AG04449 (cell line): ENCODE measurements at regions not wholly inside any gene's neighbourhood (a gene's known extent, or its start where the extent isn't known, plus 50 kb on each side); places are given as distances from the start of the nearest gene placed in this dataset.

Experiments
- CTCF ChIA-PET: fragments of 350-600 bp; formaldehyde crosslinking; extraction: SDS; loops from one replicate; lab custom pipeline; 2021; ENCODE audit warnings: antibody characterized with exemption; lab: Yijun Ruan, JAX
- POLR2A ChIA-PET: fragments of 400-600, 350-600 bp; formaldehyde crosslinking; extraction: SDS; loops from one replicate; lab custom pipeline; 2020; ENCODE audit warnings: antibody characterized with exemption, inconsistent platforms; lab: Yijun Ruan, JAX
- DNase-seq: peaks from one replicate; pipeline ENCODE4 v3.0.0-alpha.2; 2010; ENCODE audit warnings: low read depth, low spot score
- H3K4me3 ChIP-seq: 2 replicates; pipeline ENCODE4 v1.5.1; 2011; ENCODE audit warnings: low read depth, mild to moderate bottlenecking, control low read depth, low read length
- TF ChIP-seq, protein P1 (sequence below): IDR thresholded peaks from one replicate; pipeline ENCODE4 v1.5.1; 2011; ENCODE audit warnings: mild to moderate bottlenecking, moderate library complexity, low read length, control low read depth, inconsistent platforms; ENCODE audit not compliant: insufficient read depth; ENCODE audit errors: missing control alignments

DNA sequence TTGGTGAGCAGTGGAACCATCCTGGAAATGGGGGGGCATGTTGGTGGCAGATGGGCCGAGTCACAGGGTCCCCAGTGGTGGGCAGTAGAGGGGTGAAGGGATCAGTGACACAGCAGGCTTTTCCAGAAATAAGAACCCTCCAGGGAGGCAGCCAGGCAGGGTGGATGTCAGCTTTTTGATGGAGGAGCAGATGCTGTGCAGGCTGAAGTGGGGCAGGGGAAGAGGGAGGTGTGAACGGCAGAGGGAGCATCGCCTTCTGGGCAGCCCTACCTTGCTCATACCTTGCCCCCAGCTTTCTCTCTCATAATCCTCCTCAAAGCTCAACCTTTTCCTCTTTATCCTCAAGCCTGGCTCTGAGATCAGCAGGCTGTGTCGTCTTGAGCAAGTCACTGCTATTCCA, 131.8 kb upstream of the IPO9 start:
- no peak for DNase-seq
- POLR2A ChIA-PET: interaction anchor here (0.7 to 1.1 kb wide), 5 partner anchors 12 to 115 kb away, joined by 3 read pairs; no protein-coding TSS in a partner anchor
- TF ChIP-seq, protein P1, sequence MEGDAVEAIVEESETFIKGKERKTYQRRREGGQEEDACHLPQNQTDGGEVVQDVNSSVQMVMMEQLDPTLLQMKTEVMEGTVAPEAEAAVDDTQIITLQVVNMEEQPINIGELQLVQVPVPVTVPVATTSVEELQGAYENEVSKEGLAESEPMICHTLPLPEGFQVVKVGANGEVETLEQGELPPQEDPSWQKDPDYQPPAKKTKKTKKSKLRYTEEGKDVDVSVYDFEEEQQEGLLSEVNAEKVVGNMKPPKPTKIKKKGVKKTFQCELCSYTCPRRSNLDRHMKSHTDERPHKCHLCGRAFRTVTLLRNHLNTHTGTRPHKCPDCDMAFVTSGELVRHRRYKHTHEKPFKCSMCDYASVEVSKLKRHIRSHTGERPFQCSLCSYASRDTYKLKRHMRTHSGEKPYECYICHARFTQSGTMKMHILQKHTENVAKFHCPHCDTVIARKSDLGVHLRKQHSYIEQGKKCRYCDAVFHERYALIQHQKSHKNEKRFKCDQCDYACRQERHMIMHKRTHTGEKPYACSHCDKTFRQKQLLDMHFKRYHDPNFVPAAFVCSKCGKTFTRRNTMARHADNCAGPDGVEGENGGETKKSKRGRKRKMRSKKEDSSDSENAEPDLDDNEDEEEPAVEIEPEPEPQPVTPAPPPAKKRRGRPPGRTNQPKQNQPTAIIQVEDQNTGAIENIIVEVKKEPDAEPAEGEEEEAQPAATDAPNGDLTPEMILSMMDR: no peak
- H3K4me3 ChIP-seq: no peak overlapping the region
- CTCF ChIA-PET: interaction anchor here (0.9 to 5.4 kb wide), 16 partner anchors 10 to 193 kb away, joined by 3 to 44 read pairs (median 3); no protein-coding TSS in a partner anchor

DNA sequence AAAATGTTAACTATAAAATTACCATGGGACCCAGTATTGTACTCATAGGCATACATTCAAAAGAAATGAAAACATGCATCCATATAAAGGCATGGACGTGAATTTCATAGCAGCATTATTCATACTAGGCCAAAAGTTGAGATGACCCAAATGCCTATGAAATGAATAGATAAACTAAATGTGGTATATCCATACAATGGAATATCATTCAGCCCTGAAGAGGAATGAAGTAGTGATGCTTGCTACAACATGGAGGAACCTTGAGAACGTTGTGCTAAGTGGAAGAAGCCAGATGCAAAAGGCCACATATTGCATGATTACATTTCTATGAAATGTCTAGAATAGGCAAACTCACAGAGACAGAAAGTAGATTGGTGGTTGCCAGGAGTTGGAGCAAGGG, 127.1 kb upstream of the IPO9 start:
- no peak for DNase-seq
- TF ChIP-seq, protein P1: no peak
- CTCF ChIA-PET: interaction anchor here (0.7 to 23.8 kb wide), 9 partner anchors 7 to 169 kb away, joined by 3 to 785 read pairs (median 44); no protein-coding TSS in a partner anchor
- POLR2A ChIA-PET: interaction anchor here (0.7 kb wide), 1 partner anchor 9 kb away, joined by 3 read pairs; no protein-coding TSS in a partner anchor
- no peak overlapping the region for H3K4me3 ChIP-seq

DNA sequence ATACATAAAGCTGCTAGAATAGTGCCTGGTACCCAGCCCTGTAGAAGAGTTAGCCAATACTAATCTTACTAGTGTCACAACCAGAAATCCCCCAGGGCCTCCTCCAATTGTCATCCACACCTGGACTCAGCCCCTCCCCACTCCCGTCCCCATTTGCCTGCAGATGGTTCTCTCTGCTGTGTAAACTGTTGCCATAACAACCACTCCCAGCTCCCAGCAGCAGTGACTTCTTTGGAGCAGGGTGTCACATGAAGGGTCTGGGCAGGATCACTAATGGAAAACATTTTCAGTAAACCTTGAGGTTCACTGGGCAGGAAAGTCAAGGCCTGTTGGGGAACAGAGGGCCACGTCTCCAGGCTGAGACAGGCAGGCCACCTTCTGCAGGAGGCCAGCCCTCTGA, 126.0 kb upstream of the IPO9 start:
- CTCF ChIA-PET: interaction anchor here (0.9 to 23.8 kb wide), 24 partner anchors 9 to 189 kb away, joined by 3 to 785 read pairs (median 10); no protein-coding TSS in a partner anchor
- TF ChIP-seq, protein P1: no peak
- POLR2A ChIA-PET: interaction anchor here (0.9 to 1.0 kb wide), 2 partner anchors 11 to 166 kb away, joined by 3 read pairs; no protein-coding TSS in a partner anchor
- DNase-seq: no peak
- H3K4me3 ChIP-seq: no peak overlapping the region

DNA sequence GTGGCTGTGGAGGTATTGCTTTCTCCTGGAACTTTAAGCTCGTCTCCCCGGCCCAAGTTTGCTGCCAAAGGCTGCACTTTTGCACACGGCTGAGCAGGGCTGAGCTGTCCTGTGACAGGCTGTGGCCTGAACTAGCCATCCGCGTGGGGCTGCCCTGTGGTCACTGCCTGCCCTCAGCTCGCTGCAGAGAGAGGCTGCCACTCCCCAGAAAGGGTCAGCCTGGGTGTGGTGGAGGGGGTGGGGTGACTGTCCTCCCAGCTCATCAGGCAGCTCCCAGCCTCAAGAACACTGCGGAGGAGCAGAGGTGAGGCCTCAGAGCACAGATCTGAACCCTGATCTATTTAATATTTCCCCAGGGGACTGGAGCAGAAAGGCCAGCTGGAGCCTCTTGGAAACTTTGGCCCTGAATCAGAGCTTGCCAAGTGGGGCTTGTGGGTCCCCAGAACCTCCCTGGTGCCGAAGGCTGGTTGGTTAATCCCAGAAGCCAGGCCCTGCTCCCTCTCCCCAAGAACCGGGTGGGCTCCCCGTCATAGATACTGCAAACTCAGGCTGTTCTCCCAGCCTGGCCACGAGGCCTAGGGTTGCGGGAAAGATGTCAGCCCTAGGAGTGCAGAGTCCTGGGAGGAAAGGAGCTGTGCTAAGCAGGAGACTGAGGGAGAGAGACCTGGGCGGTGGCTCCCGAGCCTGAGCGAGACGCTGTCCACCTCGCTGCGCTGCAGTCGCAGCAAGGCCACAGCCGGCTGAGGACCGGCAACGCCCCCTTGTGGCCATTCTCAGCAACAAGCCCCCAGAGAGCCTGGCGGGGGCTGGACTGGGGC, 125.1 kb upstream of the IPO9 start:
- TF ChIP-seq, protein P1: peak; percentile 94
- H3K4me3 ChIP-seq: no peak overlapping the region
- POLR2A ChIA-PET: interaction anchor here (0.6 to 1.0 kb wide), 5 partner anchors 10 to 167 kb away, joined by 3 to 4 read pairs (median 3); no protein-coding TSS in a partner anchor
- CTCF ChIA-PET: interaction anchor here (0.7 to 23.8 kb wide), 40 partner anchors 9 to 190 kb away, joined by 3 to 785 read pairs (median 7); no protein-coding TSS in a partner anchor
- no peak for DNase-seq

DNA sequence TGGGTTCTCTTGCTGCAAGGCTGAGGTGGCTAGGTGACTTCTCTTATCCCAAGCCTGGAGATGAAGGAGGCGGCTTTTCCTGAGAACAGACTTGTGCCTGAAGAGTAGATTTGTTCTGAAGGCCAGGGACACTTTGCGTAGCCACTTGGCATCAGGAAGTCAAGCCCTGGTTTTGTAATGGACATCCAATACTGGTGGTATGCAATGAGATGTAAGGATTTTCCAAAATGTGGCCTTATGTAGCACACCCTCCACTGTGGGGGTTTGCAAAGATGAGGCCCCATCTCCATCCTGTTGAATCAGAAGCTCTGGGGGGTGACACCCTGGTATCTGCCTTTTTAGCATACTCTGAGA, 124.5 kb upstream of the IPO9 start:
- no peak overlapping the region for H3K4me3 ChIP-seq
- TF ChIP-seq, protein P1: no peak
- CTCF ChIA-PET: interaction anchor here (0.7 to 23.8 kb wide), 42 partner anchors 10 to 191 kb away, joined by 3 to 785 read pairs (median 7); no protein-coding TSS in a partner anchor
- no peak for DNase-seq
- POLR2A ChIA-PET: interaction anchor here (0.6 to 1.0 kb wide), 2 partner anchors 54 to 141 kb away, joined by 3 to 4 read pairs; no protein-coding TSS in a partner anchor

DNA sequence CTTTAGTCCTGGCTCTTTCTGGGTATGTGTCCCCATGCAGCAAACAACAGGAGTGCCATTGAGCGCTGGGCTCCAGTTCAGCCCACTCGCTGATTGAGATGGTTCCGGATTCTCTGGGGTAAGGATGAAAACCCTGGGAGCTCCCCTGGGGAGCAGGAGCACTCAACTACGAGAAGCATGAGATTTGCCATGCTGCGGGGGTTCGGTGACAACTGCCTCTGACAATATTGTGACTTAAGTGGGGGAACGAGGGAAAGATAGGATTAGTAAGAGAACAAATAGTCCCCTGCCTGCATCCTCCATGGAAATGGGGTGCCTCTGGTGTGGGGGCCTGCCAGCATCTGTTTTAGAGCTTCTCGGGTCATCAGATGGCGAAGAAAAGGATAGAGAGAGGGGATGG, 123.6 kb upstream of the IPO9 start:
- DNase-seq: no peak
- TF ChIP-seq, protein P1: no peak
- no peak overlapping the region for H3K4me3 ChIP-seq
- CTCF ChIA-PET: interaction anchor here (0.7 to 23.8 kb wide), 27 partner anchors 10 to 192 kb away, joined by 3 to 785 read pairs (median 7); no protein-coding TSS in a partner anchor
- POLR2A ChIA-PET: no interaction called here
